Stimulated activated effector memory CD8-positive, alpha-beta T cell treated with anti-CD3 and anti-CD28 coated beads, Interleukin-12 subunit alpha, Interleukin-12 subunit beta, amount 100 ng/mL, for 72 hours (primary cell): ENCODE measurements at regions not wholly inside any gene's neighbourhood (a gene's known extent, or its start where the extent isn't known, plus 50 kb on each side); places are given as distances from the start of the nearest gene placed in this dataset.

Experiments
- ATAC-seq: fragments of 150-1000 bp; cut with Tn5 transposase; 2 replicates; pipeline ENCODE4 v1.10.0; 2021
- DNase-seq, 2 donors: peaks; one replicate each; pipeline ENCODE4 v3.0.0; 2021 to 2022; ENCODE audit warnings: low spot score in 2 of 2
- H3K27ac Mint-ChIP-seq: one replicate; pipeline ENCODE4 v1.8.0; 2022; ENCODE audit warnings: mild to moderate bottlenecking, mixed read lengths
- H3K36me3 Mint-ChIP-seq: one replicate; pipeline ENCODE4 v1.8.0; 2022; ENCODE audit warnings: mild to moderate bottlenecking, mixed read lengths
- H3K4me1 Mint-ChIP-seq: one replicate; pipeline ENCODE4 v1.8.0; 2022; ENCODE audit warnings: mixed read lengths
- H3K4me3 Mint-ChIP-seq: one replicate; pipeline ENCODE4 v1.8.0; 2022; ENCODE audit warnings: mild to moderate bottlenecking, mixed read lengths
- H3K9me3 Mint-ChIP-seq: one replicate; pipeline ENCODE4 v1.8.0; 2022; ENCODE audit warnings: mixed read lengths

- no peaks in the 10 kb centered on the region for H3K9me3 Mint-ChIP-seq
- H3K27ac Mint-ChIP-seq, result no peak overlapping the region
- H3K4me3 Mint-ChIP-seq, result no peak overlapping the region
- no peaks in the 10 kb centered on the region for H3K36me3 Mint-ChIP-seq
- no peak for DNase-seq
- no peaks in the 10 kb centered on the region for H3K4me1 Mint-ChIP-seq
- ATAC-seq, result no peak
Observed at GRCh38 chr4:176435901-176436292, 116.1 kb downstream of the SPCS3 start.

GRCh38 chr4:176436293-176436973 lies 116.7 kb downstream of the SPCS3 start:
- no peak overlapping the region for H3K4me3 Mint-ChIP-seq
- no peak for DNase-seq
- H3K36me3 Mint-ChIP-seq, result no peaks in the 10 kb centered on the region
- no peak for ATAC-seq
- H3K9me3 Mint-ChIP-seq, result no peaks in the 10 kb centered on the region
- H3K4me1 Mint-ChIP-seq, result no peaks in the 10 kb centered on the region
- no peak overlapping the region for H3K27ac Mint-ChIP-seq

- Mint-ChIP-seq H3K27ac (no peak overlapping the region), H3K4me3 (no peak overlapping the region), H3K4me1 (no peaks in the 10 kb centered on the region), H3K36me3 (no peaks in the 10 kb centered on the region), H3K9me3 (no peaks in the 10 kb centered on the region)
- ATAC-seq (no peak), DNase-seq (no peak)
Observed at GRCh38 chr4:176437756-176438155, 118.0 kb downstream of the SPCS3 start.

- ATAC-seq (no peak), DNase-seq (no peak)
- Mint-ChIP-seq H3K4me3 (no peak overlapping the region), H3K9me3 (no peaks in the 10 kb centered on the region), H3K4me1 (no peaks in the 10 kb centered on the region), H3K27ac (no peak overlapping the region), H3K36me3 (no peaks in the 10 kb centered on the region)
Observed at GRCh38 chr4:176438401-176438800, 118.6 kb downstream of the SPCS3 start.

- no peaks in the 10 kb centered on the region for H3K9me3 Mint-ChIP-seq
- ATAC-seq (no peak), DNase-seq (no peak)
- no peaks in the 10 kb centered on the region for H3K4me1 Mint-ChIP-seq
- H3K36me3 Mint-ChIP-seq, result no peaks in the 10 kb centered on the region
- no peak overlapping the region for H3K27ac Mint-ChIP-seq
- no peak overlapping the region for H3K4me3 Mint-ChIP-seq
Observed at GRCh38 chr4:176439611-176440010, 119.8 kb downstream of the SPCS3 start.

GRCh38 chr4:176440698-176441097 lies 120.9 kb downstream of the SPCS3 start:
- H3K9me3 Mint-ChIP-seq, result no peaks in the 10 kb centered on the region

GRCh38 chr4:176441594-176441993 lies 121.8 kb downstream of the SPCS3 start:
- no peak overlapping the region for H3K4me3 Mint-ChIP-seq
- no peaks in the 10 kb centered on the region for H3K4me1 Mint-ChIP-seq
- H3K27ac Mint-ChIP-seq, result no peak overlapping the region
- H3K9me3 Mint-ChIP-seq, result no peaks in the 10 kb centered on the region
- DNase-seq (no peak), ATAC-seq (no peak)
- H3K36me3 Mint-ChIP-seq, result no peaks in the 10 kb centered on the region

More at GRCh38 chr4:176440698-176441097, 120.9 kb downstream of the SPCS3 start:
- H3K4me3 Mint-ChIP-seq, result no peak overlapping the region
- DNase-seq, result no peak
- H3K27ac Mint-ChIP-seq, result no peak overlapping the region
- no peaks in the 10 kb centered on the region for H3K4me1 Mint-ChIP-seq
- H3K36me3 Mint-ChIP-seq, result no peaks in the 10 kb centered on the region
- no peak for ATAC-seq

- Mint-ChIP-seq H3K9me3 (no peaks in the 10 kb centered on the region), H3K4me1 (no peaks in the 10 kb centered on the region), H3K36me3 (no peaks in the 10 kb centered on the region), H3K4me3 (no peak overlapping the region), H3K27ac (no peak overlapping the region)
- no peak for ATAC-seq
- no peak for DNase-seq
Observed at GRCh38 chr4:176443117-176443516, 123.4 kb downstream of the SPCS3 start.

GRCh38 chr4:176443646-176444409 lies 124.1 kb downstream of the SPCS3 start:
- H3K27ac Mint-ChIP-seq, result no peak overlapping the region
- ATAC-seq (no peak), DNase-seq (no peak)
- no peaks in the 10 kb centered on the region for H3K36me3 Mint-ChIP-seq
- H3K4me1 Mint-ChIP-seq, result no peaks in the 10 kb centered on the region
- H3K4me3 Mint-ChIP-seq, result no peak overlapping the region
- no peaks in the 10 kb centered on the region for H3K9me3 Mint-ChIP-seq

- no peaks in the 10 kb centered on the region for H3K36me3 Mint-ChIP-seq
- H3K9me3 Mint-ChIP-seq, result no peaks in the 10 kb centered on the region
- no peak overlapping the region for H3K4me3 Mint-ChIP-seq
- DNase-seq (no peak), ATAC-seq (no peak)
- H3K27ac Mint-ChIP-seq, result no peak overlapping the region
- H3K4me1 Mint-ChIP-seq, result no peaks in the 10 kb centered on the region
Observed at GRCh38 chr4:176444741-176445140, 125.0 kb downstream of the SPCS3 start.

- H3K9me3 Mint-ChIP-seq, result no peaks in the 10 kb centered on the region
- H3K36me3 Mint-ChIP-seq, result no peaks in the 10 kb centered on the region
- no peak overlapping the region for H3K27ac Mint-ChIP-seq
- H3K4me3 Mint-ChIP-seq, result no peak overlapping the region
- ATAC-seq (no peak), DNase-seq (no peak)
- H3K4me1 Mint-ChIP-seq, result no peaks in the 10 kb centered on the region
Observed at GRCh38 chr4:176448761-176449160, 129.0 kb downstream of the SPCS3 start.

GRCh38 chr4:176451443-176451842 lies 131.7 kb downstream of the SPCS3 start:
- DNase-seq (no peak), ATAC-seq (no peak)
- H3K4me1 Mint-ChIP-seq, result no peaks in the 10 kb centered on the region
- no peak overlapping the region for H3K27ac Mint-ChIP-seq
- H3K9me3 Mint-ChIP-seq, result no peaks in the 10 kb centered on the region
- H3K4me3 Mint-ChIP-seq, result no peak overlapping the region
- no peaks in the 10 kb centered on the region for H3K36me3 Mint-ChIP-seq

- H3K27ac Mint-ChIP-seq, result no peak overlapping the region
- peaks cover 7% of the 10 kb centered on the region for H3K9me3 Mint-ChIP-seq
- H3K36me3 Mint-ChIP-seq, result no peaks in the 10 kb centered on the region
- no peaks in the 10 kb centered on the region for H3K4me1 Mint-ChIP-seq
- ATAC-seq (no peak), DNase-seq (no peak)
- H3K4me3 Mint-ChIP-seq, result no peak overlapping the region
Observed at GRCh38 chr4:176453079-176453478, 133.3 kb downstream of the SPCS3 start.

GRCh38 chr4:176453658-176454057 lies 133.9 kb downstream of the SPCS3 start:
- Mint-ChIP-seq H3K4me1 (no peaks in the 10 kb centered on the region), H3K4me3 (no peak overlapping the region), H3K27ac (no peak overlapping the region), H3K36me3 (no peaks in the 10 kb centered on the region), H3K9me3 (peaks cover 7% of the 10 kb centered on the region)
- ATAC-seq, result no peak
- DNase-seq, result no peak

- no peak for ATAC-seq
- Mint-ChIP-seq H3K27ac (no peak overlapping the region), H3K9me3 (peaks cover 12% of the 10 kb centered on the region), H3K4me3 (no peak overlapping the region), H3K36me3 (no peaks in the 10 kb centered on the region), H3K4me1 (no peaks in the 10 kb centered on the region)
- no peak for DNase-seq
Observed at GRCh38 chr4:176464748-176465147, 145.0 kb downstream of the SPCS3 start.

- no peak for ATAC-seq
- Mint-ChIP-seq H3K27ac (no peak overlapping the region), H3K36me3 (no peaks in the 10 kb centered on the region), H3K4me1 (no peaks in the 10 kb centered on the region), H3K4me3 (no peak overlapping the region), H3K9me3 (peaks cover 12% of the 10 kb centered on the region)
- no peak for DNase-seq
Observed at GRCh38 chr4:176467001-176467400, 147.2 kb downstream of the SPCS3 start.
